ENCODE measurements at regions not wholly inside any gene's neighbourhood (a gene's known extent, or its start where the extent isn't known, plus 50 kb on each side); places are given as distances from the start of the nearest gene placed in this dataset.

DNA sequence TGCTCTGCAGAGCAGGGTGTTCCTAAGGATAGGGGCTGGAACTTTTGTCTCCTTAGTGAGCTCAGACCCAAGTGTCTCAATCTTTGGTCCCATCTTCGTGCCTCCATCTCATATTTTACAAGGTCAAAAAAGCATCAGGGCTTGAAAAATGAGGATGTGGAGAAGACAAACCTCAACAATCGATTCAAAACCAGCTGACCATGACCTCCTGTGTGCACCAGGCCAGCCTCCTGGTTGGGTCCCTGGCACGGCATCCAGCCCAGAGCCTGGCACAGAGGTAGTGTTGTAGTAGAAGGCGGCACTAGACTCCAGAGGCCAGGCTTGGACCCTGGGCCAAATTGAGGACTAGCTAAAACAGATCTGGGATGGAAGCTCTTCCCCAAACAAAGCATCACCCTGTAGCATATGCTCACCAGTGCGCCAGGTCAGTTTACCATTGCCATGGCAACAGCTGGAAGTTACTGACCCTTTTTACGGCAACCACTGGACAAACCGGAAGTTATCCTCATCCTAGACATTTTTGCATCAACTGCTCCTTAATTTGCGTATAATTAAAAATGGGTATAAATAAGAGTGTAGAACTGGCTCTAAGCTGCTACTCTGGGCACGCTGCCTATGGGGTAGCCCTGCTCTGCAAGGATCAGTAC is 69.3 kb upstream of the BLCAP start:
- TF ChIP-seq, protein P1, sequence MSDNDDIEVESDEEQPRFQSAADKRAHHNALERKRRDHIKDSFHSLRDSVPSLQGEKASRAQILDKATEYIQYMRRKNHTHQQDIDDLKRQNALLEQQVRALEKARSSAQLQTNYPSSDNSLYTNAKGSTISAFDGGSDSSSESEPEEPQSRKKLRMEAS (IDR thresholded peaks at IDR 0.05; ENCODE audit: low read depth, low read length) = no peak
- TF ChIP-seq, protein P2, sequence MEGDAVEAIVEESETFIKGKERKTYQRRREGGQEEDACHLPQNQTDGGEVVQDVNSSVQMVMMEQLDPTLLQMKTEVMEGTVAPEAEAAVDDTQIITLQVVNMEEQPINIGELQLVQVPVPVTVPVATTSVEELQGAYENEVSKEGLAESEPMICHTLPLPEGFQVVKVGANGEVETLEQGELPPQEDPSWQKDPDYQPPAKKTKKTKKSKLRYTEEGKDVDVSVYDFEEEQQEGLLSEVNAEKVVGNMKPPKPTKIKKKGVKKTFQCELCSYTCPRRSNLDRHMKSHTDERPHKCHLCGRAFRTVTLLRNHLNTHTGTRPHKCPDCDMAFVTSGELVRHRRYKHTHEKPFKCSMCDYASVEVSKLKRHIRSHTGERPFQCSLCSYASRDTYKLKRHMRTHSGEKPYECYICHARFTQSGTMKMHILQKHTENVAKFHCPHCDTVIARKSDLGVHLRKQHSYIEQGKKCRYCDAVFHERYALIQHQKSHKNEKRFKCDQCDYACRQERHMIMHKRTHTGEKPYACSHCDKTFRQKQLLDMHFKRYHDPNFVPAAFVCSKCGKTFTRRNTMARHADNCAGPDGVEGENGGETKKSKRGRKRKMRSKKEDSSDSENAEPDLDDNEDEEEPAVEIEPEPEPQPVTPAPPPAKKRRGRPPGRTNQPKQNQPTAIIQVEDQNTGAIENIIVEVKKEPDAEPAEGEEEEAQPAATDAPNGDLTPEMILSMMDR (IDR thresholded peaks at IDR 0.05; ENCODE audit: low read depth, low read length) = no peak
- TF ChIP-seq POLR2A (IDR thresholded peaks at IDR 0.05; ENCODE audit: extremely low read depth, insufficient read length) (no peak), MYC (IDR thresholded peaks at IDR 0.05; ENCODE audit: low read depth, low read length) (no peak)
- no peak for DNase-seq (ENCODE audit: low read depth)
- H3K4me3 ChIP-seq (ENCODE audit: low read depth, low read length) = no peak overlapping the region

DNA sequence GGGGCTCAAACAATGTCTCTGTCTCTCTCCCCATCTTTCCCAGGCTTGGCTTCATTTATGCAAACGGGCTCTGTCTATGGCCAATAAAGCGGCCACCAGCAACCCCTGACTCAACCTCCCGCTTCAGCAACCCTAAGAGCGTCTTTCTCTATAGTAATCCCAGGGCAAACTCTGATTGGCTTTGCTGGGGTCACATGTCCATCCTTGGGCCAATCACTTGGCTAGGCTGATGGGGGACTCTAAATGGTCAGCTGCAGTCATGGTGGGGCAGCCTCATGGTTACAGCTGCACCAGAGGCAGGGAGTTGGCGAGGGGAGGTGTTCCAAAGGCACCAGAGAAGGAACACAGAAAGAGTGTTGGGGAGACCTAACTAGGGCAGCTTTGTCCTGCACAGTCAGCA is 68.5 kb upstream of the BLCAP start:
- DNase-seq (ENCODE audit: low read depth) = no peak
- no peak overlapping the region for H3K4me3 ChIP-seq (ENCODE audit: low read depth, low read length)
- TF ChIP-seq, protein P2 (IDR thresholded peaks at IDR 0.05; ENCODE audit: low read depth, low read length) = no peak

DNA sequence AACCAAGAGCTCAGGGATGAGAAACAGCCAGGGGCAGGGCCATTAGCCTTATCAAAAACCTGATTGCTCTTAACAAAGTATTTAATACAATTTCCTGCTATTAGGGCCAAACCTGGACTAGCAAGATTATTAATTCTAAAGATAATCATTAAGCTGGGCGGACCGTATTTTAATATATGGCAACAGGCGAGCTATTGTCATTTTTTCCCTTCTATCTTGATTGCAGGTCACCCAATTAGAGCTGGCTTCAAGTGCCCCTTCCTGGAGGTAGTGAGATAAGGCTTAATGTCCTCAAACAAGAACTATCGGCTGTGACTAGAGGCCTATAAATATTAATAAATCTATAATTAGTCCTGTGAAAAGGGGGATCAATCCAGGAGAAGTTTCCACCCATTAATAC is 66.0 kb upstream of the BLCAP start:
- H3K4me3 ChIP-seq (ENCODE audit: low read depth, low read length) = no peak overlapping the region
- TF ChIP-seq, protein P1 (IDR thresholded peaks at IDR 0.05; ENCODE audit: low read depth, low read length) = no peak
- TF ChIP-seq, protein P2 (IDR thresholded peaks at IDR 0.05; ENCODE audit: low read depth, low read length) = no peak
- TF ChIP-seq POLR2A (IDR thresholded peaks at IDR 0.05; ENCODE audit: extremely low read depth, insufficient read length) (no peak), MYC (IDR thresholded peaks at IDR 0.05; ENCODE audit: low read depth, low read length) (no peak)
- no peak for DNase-seq (ENCODE audit: low read depth)

DNA sequence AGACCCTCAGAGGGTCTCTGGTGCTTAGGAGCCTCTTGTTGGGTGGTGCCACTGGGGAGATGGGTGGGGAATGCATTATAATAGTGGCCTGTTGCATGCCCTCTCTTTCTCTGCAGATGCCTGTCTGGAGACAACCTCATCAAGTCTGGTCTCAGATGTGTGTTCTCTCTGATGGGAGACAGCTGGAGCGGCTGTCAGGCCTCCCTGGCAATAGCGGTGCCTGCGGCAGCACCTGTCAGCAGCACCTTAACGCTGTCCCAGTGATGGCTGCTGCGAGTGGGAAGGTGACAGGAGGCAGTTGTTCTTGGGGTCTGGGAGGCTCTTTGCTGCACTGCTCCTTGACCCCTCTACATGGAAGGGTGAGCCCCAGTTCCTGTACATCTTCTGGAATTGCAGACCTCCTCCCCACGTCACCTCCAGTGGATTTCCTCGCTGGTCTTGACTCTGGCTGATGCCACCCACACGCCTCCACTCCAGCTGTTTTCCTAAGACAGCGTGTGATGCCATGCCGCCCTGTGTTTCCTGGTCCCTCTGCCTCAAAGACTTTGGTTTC is 63.3 kb upstream of the BLCAP start:
- TF ChIP-seq, protein P1 (IDR thresholded peaks at IDR 0.05; ENCODE audit: low read depth, low read length) = no peak
- TF ChIP-seq POLR2A (IDR thresholded peaks at IDR 0.05; ENCODE audit: extremely low read depth, insufficient read length) (no peak), MYC (IDR thresholded peaks at IDR 0.05; ENCODE audit: low read depth, low read length) (no peak)
- TF ChIP-seq, protein P2 (IDR thresholded peaks at IDR 0.05; ENCODE audit: low read depth, low read length) = no peak
- DNase-seq (ENCODE audit: low read depth) = no peak
- no peak overlapping the region for H3K4me3 ChIP-seq (ENCODE audit: low read depth, low read length)

DNA sequence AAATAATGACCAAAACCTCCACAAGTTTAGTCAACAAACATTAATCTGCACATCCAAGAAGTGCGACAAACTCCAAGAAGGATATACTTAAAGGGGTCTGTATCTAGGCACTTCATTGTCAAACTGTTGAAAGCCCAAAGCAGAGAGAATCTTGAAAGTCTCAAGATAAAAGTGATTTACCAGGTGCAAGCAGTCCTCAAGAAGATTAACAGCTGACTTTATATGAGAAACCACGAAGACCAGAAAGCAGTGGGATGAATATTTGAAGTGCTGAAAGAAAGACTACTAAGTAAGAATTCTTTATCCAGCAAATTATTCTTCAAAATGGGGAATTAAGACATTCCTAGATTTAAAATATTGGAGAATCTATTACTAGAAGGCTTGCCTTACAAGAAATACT is 58.4 kb upstream of the BLCAP start:
- DNase-seq (ENCODE audit: low read depth) = no peak
- H3K4me3 ChIP-seq (ENCODE audit: low read depth, low read length) = no peak overlapping the region
- TF ChIP-seq MYC (IDR thresholded peaks at IDR 0.05; ENCODE audit: low read depth, low read length) (no peak), POLR2A (IDR thresholded peaks at IDR 0.05; ENCODE audit: extremely low read depth, insufficient read length) (no peak)
- TF ChIP-seq, protein P2 (IDR thresholded peaks at IDR 0.05; ENCODE audit: low read depth, low read length) = no peak
- TF ChIP-seq, protein P1 (IDR thresholded peaks at IDR 0.05; ENCODE audit: low read depth, low read length) = no peak

All from NB4 (cell line).